GM12878 (cell line): ENCODE measurements at regions not wholly inside any gene's neighbourhood (a gene's known extent, or its start where the extent isn't known, plus 50 kb on each side); places are given as distances from the start of the nearest gene placed in this dataset.

ENCODE experiments used
- ATAC-seq: fragments of 200-7000 bp; cut with Tn5 transposase; 3 replicates; pipeline ENCODE4 v1.9.1; 2020; ENCODE audit warnings: mild to moderate bottlenecking, moderate library complexity
- BruUV-seq: library from RNA; stranded (reverse); fragments of 400-500 nt; replicated peaks from 2 replicates; lab custom pipeline; 2021; lab: Mats Ljungman, UMichigan
- CTCF ChIA-PET: fragments of 300-600 bp; sonication (Branson Sonifier 250); formaldehyde crosslinking; extraction: SDS; loops from one replicate; lab custom pipeline; 2021; ENCODE audit warnings: inconsistent platforms; lab: Yijun Ruan, JAX
- POLR2A ChIA-PET: fragments of 350-600 bp; formaldehyde crosslinking; extraction: SDS; loops from one replicate; lab custom pipeline; 2021; ENCODE audit warnings: inconsistent platforms; lab: Charles Lee
- RAD21 ChIA-PET: fragments of 300-600 bp; sonication (Branson Sonifier 250); formaldehyde crosslinking; loops from one replicate; lab custom pipeline; 2023; ENCODE audit warnings: antibody characterized with exemption; ENCODE audit not compliant: unreplicated experiment; lab: Charles Lee
- SMC1A ChIA-PET: fragments of 300-600 bp; sonication (Branson Sonifier 250); formaldehyde crosslinking; loops from one replicate; lab custom pipeline; 2023; ENCODE audit not compliant: unreplicated experiment, uncharacterized antibody; lab: Charles Lee
- DNase-seq: peaks from one replicate; pipeline ENCODE4 v3.0.0-alpha.2; 2011; ENCODE audit warnings: low read depth, low spot score
- FAIRE-seq: peaks from 3 replicates; lab custom pipeline; 2011; peaks lifted over from hg19 to GRCh38; lab: Jason Lieb, UNC
- H2AFZ ChIP-seq: 2 replicates; pipeline ENCODE4 v1.6.0; 2011; ENCODE audit warnings: low read depth, low read length, control low read depth; ENCODE audit not compliant: control insufficient read depth
- H3K27ac ChIP-seq: 2 replicates; pipeline ENCODE4 v1.5.1; 2011; ENCODE audit warnings: control low read depth; ENCODE audit not compliant: control insufficient read depth, insufficient read depth
- H3K27me3 ChIP-seq, 2 experiments: replicated peaks in 1 of 2; 2 replicates each; pipeline versions ENCODE4 v1.6.0 to v1.6.1; 2011; ENCODE audit warnings: low read length in 1 of 2; ENCODE audit not compliant: control insufficient read depth in 2 of 2, insufficient read depth in 2 of 2
- H3K36me3 ChIP-seq, 2 experiments: 2 replicates each; pipeline ENCODE4 v1.5.1; 2011; ENCODE audit warnings: low read length in 1 of 2; ENCODE audit not compliant: control insufficient read depth in 2 of 2, insufficient read depth in 2 of 2
- H3K4me1 ChIP-seq: 2 replicates; pipeline ENCODE4 v1.6.1; 2011; ENCODE audit warnings: mild to moderate bottlenecking, low read length, moderate library complexity, mixed read lengths; ENCODE audit not compliant: control insufficient read depth, insufficient read depth
- H3K4me2 ChIP-seq: 2 replicates; pipeline ENCODE4 v1.6.0; 2011; ENCODE audit warnings: control low read depth; ENCODE audit not compliant: control insufficient read depth, insufficient read depth
- H3K4me3 ChIP-seq: fragments of 200-600 bp; sonication (generic); 2 replicates; pipeline ENCODE4 v1.5.1; 2016
- H3K79me2 ChIP-seq: 2 replicates; pipeline ENCODE4 v1.6.0; 2011; ENCODE audit warnings: low read length; ENCODE audit not compliant: control insufficient read depth, insufficient read depth
- H3K9ac ChIP-seq: 2 replicates; pipeline ENCODE4 v1.8.0; 2011; ENCODE audit warnings: low read length, control low read depth, mixed read lengths; ENCODE audit not compliant: control insufficient read depth, insufficient read depth
- H3K9me3 ChIP-seq: replicated peaks from 3 replicates; pipeline ENCODE4 v1.5.1; 2011; ENCODE audit warnings: mild to moderate bottlenecking, low read length; ENCODE audit not compliant: control insufficient read depth, insufficient read depth
- H4K20me1 ChIP-seq: 2 replicates; pipeline ENCODE4 v1.6.0; 2011; ENCODE audit not compliant: control insufficient read depth, insufficient read depth
- POLR2AphosphoS5 ChIP-seq: IDR thresholded peaks from 2 replicates; pipeline ENCODE4 v1.6.1; 2011; ENCODE audit warnings: mild to moderate bottlenecking, low read length, inconsistent platforms
- RUNX3 ChIP-seq: IDR thresholded peaks from 2 replicates; pipeline ENCODE4 v1.6.1; 2012; ENCODE audit warnings: low read length, inconsistent platforms
- SMARCA5 ChIP-seq: fragments of 450-650 bp; IDR thresholded peaks from 2 replicates; pipeline ENCODE4 v1.6.1; 2017; ENCODE audit warnings: mild to moderate bottlenecking
- SUPT20H ChIP-seq: IDR thresholded peaks from 2 replicates; pipeline ENCODE4 v1.6.1; 2011; ENCODE audit warnings: low read depth, mild to moderate bottlenecking, low read length, moderate library complexity, borderline replicate concordance; ENCODE audit not compliant: control insufficient read depth
- WGBS: methylation state at CpG from one replicate; pipeline ENCODE4 v1.1.6; 2016; ENCODE audit warnings: low lambda C conversion rate; ENCODE audit not compliant: insufficient replicate concordance, insufficient coverage; ENCODE audit errors: missing lambda C conversion rate; 5-methylcytosine and 5-hydroxymethylcytosine counted together
- in situ Hi-C: fragments of 300-500 bp; cut with MboI; formaldehyde crosslinking; loops from 9 replicates; pipeline ENCODE4 v1.14.3; 2018; ENCODE audit warnings: mixed read lengths
- intact Hi-C: fragments of 100-400 bp; cut with micrococcal nuclease; formaldehyde crosslinking; loops from one replicate; pipeline ENCODE4 v1.14.2; 2022; ENCODE audit not compliant: unreplicated experiment
- TF ChIP-seq, protein P1 (sequence below): IDR thresholded peaks from 2 replicates; pipeline ENCODE4 v1.6.1; 2012; ENCODE audit warnings: improper control_type of control experiment, low read depth, low read length; ENCODE audit not compliant: insufficient replicate concordance

DNA sequence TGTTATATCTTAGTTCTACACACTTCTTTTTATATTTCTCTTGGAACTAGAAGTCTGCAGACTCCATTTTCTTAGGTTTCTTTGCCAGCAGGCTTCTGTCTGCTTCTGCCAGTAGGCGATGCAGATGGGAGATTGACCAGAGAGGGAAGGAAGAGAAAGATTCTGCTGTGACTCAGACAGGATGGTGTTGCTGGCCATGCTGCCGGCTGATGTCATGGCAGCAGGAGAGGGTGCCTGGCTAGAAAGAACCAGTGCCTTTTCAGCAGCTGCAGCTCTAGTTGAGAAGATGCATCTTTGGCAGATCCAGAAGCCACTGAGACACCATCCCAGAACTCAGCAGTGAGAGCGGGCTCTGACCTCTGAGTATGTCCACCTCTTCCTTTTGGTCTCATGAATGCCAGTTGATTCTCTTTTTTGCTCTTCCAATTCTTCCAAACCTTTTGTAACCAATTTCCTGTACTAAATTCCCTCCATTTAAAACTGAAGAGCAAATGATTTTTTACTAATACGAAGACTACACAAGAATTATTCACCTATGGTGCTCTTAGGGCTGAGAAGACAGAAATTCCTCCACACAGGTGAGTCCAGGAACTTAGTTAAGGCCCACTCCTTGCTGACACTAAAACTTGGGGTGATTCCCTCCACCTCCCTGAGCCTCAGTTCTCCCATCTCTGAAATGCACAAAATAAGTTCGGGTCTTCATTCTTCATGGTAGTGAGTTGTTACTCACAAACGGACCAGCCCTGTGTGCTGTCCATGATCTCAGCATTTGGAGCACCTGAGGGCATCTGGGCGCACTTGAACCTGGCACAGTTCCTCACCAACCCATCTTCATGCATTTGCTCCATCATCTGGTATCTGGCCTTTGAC, 200.7 kb downstream of the MYCN start:
- Histone ChIP-seq H3K4me2 (no peak overlapping the region), H3K9ac (no peak overlapping the region), H3K27me3 (no peaks in the 10 kb centered on the region), H3K4me1 (no peaks in the 10 kb centered on the region), H3K27ac (no peak overlapping the region), H3K79me2 (no peaks in the 10 kb centered on the region), H3K36me3 (no peaks in the 10 kb centered on the region), H4K20me1 (no peaks in the 10 kb centered on the region), H3K4me3 (no peak overlapping the region), H2AFZ (no peak overlapping the region)
- in situ Hi-C loops = no loop called here
- ChIA-PET SMC1A (interaction anchor here (0.9 to 1.1 kb wide), 2 partner anchors 9 to 367 kb away, joined by 3 to 4 read pairs; no protein-coding TSS in a partner anchor), POLR2A (no interaction called here), CTCF (no interaction called here), RAD21 (no interaction called here)
- ATAC-seq = no peak
- WGBS = 20% methylated on average over 7 of the region's 7 CpGs
- no peak for FAIRE-seq
- no TSS peak for BruUV-seq
- DNase-seq = no peak
- TF ChIP-seq SUPT20H = no peak
- TF ChIP-seq RUNX3 = no peak
- TF ChIP-seq POLR2AphosphoS5 = no peak
- TF ChIP-seq, protein P1, sequence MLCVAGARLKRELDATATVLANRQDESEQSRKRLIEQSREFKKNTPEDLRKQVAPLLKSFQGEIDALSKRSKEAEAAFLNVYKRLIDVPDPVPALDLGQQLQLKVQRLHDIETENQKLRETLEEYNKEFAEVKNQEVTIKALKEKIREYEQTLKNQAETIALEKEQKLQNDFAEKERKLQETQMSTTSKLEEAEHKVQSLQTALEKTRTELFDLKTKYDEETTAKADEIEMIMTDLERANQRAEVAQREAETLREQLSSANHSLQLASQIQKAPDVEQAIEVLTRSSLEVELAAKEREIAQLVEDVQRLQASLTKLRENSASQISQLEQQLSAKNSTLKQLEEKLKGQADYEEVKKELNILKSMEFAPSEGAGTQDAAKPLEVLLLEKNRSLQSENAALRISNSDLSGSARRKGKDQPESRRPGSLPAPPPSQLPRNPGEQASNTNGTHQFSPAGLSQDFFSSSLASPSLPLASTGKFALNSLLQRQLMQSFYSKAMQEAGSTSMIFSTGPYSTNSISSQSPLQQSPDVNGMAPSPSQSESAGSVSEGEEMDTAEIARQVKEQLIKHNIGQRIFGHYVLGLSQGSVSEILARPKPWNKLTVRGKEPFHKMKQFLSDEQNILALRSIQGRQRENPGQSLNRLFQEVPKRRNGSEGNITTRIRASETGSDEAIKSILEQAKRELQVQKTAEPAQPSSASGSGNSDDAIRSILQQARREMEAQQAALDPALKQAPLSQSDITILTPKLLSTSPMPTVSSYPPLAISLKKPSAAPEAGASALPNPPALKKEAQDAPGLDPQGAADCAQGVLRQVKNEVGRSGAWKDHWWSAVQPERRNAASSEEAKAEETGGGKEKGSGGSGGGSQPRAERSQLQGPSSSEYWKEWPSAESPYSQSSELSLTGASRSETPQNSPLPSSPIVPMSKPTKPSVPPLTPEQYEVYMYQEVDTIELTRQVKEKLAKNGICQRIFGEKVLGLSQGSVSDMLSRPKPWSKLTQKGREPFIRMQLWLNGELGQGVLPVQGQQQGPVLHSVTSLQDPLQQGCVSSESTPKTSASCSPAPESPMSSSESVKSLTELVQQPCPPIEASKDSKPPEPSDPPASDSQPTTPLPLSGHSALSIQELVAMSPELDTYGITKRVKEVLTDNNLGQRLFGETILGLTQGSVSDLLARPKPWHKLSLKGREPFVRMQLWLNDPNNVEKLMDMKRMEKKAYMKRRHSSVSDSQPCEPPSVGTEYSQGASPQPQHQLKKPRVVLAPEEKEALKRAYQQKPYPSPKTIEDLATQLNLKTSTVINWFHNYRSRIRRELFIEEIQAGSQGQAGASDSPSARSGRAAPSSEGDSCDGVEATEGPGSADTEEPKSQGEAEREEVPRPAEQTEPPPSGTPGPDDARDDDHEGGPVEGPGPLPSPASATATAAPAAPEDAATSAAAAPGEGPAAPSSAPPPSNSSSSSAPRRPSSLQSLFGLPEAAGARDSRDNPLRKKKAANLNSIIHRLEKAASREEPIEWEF = no peak
- no peak for TF ChIP-seq SMARCA5
- TF ChIP-seq, all 136 proteins: peak for 0
- no peaks in the 10 kb centered on the region for H3K9me3 ChIP-seq
- intact Hi-C loops = no loop called here
